SW480 (cell line): ENCODE measurements at regions not wholly inside any gene's neighbourhood (a gene's known extent, or its start where the extent isn't known, plus 50 kb on each side); places are given as distances from the start of the nearest gene placed in this dataset.

Source experiments
- DNase-seq: peaks from one replicate; pipeline ENCODE4 v3.0.0-alpha.2; 2016; ENCODE audit warnings: low spot score

DNA sequence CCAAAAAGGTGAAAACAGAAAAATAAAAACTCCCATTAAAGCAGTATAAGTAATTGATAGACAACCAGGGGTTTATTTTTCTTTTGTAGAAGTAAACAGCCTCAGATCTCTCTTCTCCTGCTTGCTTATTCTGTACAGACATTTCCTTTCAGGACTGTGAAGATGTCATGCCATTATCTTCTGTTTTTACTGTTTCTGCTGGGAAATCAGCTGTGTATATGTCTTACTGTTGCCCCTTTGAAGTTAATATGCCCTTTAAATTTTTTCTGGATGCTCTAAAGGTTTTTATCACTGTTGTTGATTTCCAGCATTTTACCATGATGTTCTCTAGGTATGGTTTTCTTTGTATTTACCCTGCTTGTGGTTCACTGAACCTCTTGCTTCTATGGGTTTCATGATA lies 199.5 kb downstream of the NXNL2 start:
- no peak for DNase-seq

DNA sequence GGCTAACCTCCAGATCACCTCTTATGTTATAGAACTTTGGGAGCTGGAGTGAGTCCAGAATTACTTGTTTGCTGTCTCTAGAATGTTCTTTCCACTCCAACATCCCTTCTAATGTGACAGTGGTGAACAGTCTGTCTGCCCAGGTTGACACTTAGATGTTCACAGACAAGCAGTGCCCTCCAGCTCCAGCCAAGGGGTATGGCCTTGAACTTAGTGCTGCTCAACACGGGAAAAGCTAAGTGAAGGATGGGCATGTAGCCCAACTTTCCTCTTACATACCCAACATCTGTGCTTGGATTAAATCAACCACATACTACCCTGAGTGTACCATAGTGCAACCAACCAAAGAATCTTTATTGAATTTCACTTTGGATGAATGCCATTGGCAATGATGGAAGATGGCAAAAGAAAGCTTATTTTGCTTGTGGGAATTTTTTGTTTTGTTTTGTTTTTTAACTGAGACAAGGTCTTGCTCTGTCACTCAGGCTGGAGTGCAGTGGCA lies 201.2 kb downstream of the NXNL2 start:
- DNase-seq: no peak

GRCh38 chr9:88737031-88737430 lies 202.1 kb downstream of the NXNL2 start:
- no peak for DNase-seq

GRCh38 chr9:88737876-88738275 lies 202.9 kb downstream of the NXNL2 start:
- no peak for DNase-seq

- DNase-seq: no peak
Observed at GRCh38 chr9:88738709-88739108, 203.7 kb downstream of the NXNL2 start.

- no peak for DNase-seq
Observed at GRCh38 chr9:88739373-88739772, 204.4 kb downstream of the NXNL2 start.

DNA sequence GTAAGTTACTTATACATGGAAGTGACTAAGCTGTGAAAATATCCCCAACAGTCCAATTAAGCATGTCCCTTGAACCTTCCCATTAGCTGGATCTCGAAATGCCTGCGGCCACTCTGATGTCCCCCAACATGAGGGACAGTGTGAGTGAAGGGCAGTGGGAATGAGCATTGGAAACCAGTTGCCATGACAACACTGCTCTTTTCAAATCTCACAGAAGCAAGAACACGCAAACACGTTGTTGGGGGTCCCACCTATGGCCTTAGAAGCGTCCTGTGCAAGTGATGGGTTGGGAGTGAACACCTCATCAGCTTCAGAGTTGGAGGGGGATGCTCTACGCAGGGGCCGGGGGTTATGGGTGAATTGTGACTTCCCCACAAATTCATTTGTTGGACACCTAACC lies 205.9 kb downstream of the NXNL2 start:
- no peak for DNase-seq

DNA sequence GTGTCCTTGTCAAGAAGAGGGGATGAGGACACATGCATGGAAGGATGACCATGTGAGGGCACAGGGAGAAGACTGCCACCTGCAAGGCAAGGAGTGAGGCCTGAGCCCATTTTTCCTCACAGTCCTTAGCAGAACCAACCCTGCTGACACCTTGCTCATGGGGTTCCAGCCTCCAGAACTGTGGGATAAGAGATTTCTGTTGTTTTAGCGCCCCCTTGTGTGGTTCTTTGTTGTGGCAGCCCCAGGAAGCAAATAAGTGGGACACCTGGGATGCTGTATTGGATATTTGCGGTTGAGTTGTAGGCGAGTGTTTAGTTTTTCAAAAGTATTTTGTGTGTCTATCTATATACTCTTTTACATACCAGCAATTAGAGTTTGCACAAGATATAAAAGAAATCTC lies 206.4 kb downstream of the NXNL2 start:
- peak; percentile 16 for DNase-seq

DNA sequence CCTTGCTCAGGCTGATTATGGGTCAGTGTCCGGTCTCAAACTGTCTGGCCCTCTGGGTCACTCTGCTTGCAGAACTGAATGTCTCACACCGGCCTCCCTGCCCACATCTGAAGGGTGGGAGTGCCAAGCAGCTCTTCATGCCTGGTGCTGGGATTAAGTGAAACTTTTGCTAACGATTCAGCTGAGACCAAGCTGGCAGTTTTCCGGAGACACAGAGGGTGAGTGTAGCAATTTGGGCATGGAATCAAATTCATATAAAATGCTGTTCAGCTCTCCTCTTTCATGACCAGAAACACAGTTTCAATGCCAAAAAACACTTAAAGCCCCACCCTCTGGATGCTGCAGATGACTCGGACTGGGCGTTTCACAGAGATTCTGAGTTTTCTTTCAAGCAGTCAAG lies 207.5 kb downstream of the NXNL2 start:
- DNase-seq: no peak

- no peak for DNase-seq
Observed at GRCh38 chr9:88742905-88743304, 207.9 kb downstream of the NXNL2 start.

DNA sequence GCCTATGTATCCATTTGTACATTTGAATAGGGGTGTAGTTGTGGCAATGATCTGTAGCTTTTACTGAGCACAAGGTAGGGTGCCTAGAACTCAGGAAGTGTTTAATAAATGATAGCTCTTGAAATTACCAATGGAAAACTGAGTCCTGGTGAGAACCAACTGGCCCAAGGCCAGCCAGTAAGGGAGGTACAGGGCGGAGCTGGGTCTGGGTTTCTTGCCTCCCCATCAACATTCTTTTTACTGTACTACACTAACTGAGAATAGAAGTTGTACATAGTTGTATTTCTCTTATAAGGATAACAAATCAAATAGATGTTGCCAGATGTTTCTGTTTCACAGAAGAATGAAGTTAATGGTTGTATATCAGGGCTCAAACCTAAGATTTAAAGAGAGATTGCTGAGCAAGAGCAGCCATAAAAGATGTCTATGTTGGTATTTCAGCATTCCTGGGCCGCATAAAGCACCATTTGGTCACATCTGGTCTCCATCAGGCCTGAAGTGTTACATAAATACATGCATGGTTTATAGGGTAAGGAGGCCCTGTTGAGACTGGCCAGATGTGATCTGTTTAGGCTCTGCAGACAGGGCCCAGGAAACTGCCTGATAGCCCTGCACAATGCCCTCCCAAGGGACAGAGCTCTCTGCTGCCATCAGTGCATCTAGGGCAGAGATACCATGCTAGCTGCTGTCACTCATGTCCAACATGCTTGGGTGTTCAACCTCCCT lies 210.5 kb downstream of the NXNL2 start:
- no peak for DNase-seq

- DNase-seq: no peak
Observed at GRCh38 chr9:88746029-88746742, 211.2 kb downstream of the NXNL2 start.

- DNase-seq: no peak
Observed at GRCh38 chr9:88746743-88747398, 211.9 kb downstream of the NXNL2 start.

DNA sequence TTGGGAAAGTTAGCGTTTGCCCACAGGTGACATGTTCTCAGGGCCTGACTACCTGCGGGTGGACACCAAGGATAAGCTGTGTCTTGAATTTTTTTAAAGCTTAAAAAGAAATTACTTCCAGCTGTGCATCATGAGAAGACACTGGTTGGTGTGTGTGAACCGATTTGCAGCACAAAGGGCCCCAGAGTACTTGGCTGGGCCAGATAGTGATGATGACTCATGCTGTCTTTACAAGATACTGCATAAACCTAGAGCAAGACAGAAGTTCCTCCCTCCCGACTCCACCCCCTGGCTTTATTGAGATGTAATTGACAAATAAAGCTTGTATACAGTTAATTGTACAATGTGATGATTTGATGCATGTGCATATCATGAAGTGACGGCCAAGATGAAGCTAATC lies 212.8 kb downstream of the NXNL2 start:
- DNase-seq: peak; percentile 22

DNA sequence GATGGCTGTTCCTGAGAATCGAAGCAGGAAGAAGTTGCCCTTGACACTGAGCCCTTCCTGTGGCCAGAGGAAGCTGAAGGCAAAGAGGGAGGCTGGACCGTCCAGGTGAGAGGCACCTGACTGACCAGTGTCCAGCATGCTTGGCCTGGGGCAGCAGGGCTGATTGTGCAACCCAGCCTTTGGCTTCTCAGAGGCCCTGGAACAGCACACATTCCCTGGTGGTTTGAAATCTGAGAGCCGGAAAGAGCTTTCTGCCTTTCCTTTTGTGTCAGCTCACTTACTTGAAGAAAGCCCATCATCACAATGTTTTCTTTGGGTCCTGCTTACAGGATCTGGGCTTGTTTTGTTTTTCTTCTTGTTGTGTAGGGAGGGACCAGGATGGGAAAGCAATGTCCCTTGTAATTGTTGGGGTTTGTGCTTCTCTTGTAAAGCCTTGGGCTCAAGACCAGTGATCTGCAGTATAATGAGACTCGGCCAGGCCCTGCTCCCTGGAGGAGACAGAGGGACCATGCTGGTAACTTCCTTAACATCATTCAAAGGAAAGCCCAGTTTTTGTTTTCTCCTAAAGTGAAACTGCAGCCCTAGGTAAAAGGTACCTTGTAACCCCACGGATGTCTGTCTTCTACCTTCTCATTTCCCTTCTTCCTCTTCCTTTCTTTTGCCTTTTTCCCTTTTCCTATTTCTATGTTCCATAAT lies 213.7 kb downstream of the NXNL2 start:
- DNase-seq: no peak

- DNase-seq: no peak
Observed at GRCh38 chr9:88749420-88749819, 214.4 kb downstream of the NXNL2 start.

DNA sequence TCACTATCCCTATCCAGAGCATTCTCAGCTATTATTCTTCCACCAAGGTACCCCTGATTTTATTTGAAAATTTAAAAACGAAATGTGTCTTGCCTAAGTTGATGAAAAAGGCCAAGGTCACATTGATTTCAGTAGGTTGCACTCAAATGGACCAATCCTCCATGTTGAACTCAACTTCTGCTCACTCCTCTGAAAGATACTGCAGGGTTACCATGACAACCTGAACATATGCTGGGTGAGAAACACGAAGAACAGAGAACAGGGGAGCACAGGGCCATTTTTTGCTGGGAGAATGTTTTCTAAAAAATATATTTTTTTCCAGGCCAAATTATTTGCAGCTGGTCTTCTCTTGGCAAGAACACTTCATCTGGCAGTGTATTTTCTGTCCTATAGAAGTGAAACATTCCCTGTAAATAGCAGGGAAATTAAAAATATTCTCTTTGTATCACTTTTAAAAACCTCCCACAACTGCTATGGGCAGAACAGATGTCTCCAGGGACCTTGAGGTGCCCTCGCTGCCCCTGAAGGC lies 215.9 kb downstream of the NXNL2 start:
- DNase-seq: no peak

- DNase-seq: no peak
Observed at GRCh38 chr9:88751781-88752180, 216.8 kb downstream of the NXNL2 start.

DNA sequence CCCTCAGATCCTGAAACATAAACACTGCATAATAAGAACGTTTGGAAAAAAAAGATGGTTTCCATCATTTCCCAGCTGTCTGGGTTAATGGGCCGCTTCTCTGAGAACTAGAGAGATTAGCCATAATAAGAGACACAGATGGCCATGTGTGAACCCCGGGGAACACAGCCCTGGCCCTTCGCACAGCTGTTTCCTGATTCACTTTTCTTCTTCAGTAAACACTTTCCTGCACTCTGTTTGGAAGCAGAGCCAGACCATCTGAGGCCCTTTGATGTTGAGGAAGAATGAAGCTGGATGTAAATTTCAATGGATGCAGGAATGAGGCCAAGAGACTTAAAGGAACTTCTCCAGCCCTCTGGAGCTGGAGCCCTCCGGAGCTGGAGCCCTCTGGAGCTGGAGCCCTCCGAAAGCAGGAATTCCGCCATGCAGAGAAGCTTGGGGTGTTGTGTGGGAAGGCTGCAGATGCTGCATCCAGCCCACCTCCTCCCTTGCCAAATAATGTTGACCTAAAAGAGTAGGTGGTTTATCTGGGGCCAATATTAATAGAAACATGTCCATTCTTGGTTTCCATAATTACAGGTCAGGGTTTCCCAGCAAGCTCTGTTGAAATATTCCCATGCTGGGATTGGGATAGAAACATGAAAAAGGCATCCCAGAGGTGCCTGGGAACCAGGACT lies 218.9 kb downstream of the NXNL2 start:
- DNase-seq: no peak

DNA sequence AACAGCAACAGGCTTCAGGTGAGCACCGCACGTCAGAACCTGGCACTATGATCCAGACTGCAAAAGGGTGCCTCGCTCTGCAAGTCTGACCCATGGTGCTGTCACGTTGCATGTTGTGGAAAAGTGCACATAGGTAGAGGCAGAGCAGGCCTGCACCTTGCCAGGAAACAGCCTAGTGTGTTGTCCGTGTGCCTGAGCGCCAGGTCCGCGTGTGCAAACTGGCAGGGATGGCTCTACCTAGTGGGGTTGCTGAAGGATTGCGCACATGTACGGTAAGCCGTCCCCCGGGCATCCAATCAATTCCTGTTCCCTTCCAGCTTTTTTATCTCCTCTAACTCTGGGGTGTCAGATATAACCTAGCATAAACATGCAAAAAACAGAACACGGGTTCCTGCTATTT lies 219.5 kb downstream of the NXNL2 start:
- DNase-seq: no peak

DNA sequence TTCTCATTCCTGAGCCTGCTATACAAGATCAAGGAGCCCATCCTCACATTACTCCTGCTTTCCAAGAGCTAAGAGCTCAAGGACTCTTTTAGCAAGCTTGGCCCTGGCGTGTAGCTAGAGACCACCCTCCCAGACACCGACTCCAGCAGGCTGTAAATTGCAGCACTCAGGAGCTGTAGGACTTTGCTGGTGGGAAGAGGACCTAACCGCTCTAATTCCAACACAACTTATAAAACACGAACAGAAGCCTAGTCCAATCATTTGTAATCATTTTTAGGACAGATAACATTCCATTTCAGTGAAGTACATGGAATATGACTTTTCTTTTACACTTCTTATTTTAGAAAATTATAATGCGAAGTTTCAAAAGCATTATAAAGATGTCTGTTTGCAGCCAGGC lies 219.9 kb downstream of the NXNL2 start:
- DNase-seq: no peak
